ENCODE measurements at regions not wholly inside any gene's neighbourhood (a gene's known extent, or its start where the extent isn't known, plus 50 kb on each side); places are given as distances from the start of the nearest gene placed in this dataset.
A peak's percentile ranks its signal among the peaks of the same experiment; 100 is the strongest.

DNA sequence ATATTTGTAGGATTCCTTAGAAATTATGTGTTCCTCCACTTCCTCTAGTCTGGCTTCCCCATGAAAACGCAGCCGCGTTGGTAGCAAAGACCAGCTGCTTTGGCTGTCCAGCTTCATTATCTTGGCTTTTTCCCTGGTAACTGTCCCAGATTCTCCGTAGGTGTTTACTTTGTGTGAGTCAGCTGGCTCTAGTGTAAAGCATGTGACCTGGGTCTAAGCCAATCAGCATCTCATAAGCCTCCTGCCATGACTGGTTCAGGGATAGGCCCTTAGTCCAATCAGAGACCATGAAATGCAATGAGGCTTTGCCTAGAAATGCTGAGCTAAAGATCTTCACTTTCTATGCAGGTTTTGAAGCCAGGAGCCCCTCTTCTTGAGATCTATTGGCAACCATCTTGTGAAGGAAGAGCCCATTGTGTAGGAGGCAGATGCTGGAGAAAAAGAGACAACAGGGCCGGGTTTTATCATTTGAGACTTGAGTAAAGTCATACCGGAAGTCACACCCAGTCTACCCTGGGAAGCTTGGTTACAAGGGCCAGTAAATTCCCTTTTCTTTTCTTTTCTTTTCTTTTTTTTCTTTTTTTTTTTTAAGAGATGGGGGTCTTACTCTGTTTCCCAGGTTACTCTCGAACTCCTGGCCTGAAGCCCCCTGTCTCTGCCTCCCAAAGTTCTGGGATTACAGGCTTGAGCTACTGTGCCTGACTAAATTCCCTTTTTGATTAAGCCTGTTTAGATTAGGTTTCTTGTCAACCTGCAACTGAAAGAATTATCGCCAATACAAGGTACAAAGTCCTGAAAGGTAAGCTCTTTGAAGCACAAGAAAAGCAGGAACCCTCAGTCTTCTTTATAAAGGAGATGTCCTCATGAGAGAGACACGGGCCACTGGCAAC, 256.5 kb upstream of the RREB1 start:
- Histone ChIP-seq H3K4me1 (ENCODE audit: low read depth) (peaks cover 2% of the 10 kb centered on the region), H3K9me3 (no peaks in the 10 kb centered on the region), H3K36me3 (ENCODE audit: low read depth) (no peaks in the 10 kb centered on the region), H3K4me3 (no peak overlapping the region)
- TF ChIP-seq CTCF (IDR thresholded peaks at IDR 0.05) = no peak
- peak in 1 of 3 donors; percentile 44 for DNase-seq
- ATAC-seq = peak; percentile 98
- intact Hi-C loops (cut with DNase I, micrococcal nuclease) = no loop called here

DNA sequence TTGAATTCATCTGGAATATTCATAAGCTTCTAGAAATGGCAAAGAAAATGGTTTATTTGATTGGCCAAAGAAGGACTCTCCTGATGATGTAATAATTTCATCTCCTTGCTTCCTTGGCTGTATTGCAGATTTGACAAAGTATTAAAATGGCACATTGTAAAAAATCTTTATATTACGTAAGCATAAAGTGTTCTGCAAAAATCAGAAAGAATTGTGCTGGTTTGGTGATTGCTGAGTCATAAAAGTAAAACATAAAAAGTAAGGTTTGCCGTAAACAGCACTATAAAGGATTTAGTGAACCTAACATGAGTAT, 255.9 kb upstream of the RREB1 start:
- H3K4me1 ChIP-seq (ENCODE audit: low read depth) = peaks cover 9% of the 10 kb centered on the region
- intact Hi-C loops (cut with DNase I, micrococcal nuclease) = no loop called here
- TF ChIP-seq CTCF (IDR thresholded peaks at IDR 0.05) = no peak
- H3K36me3 ChIP-seq (ENCODE audit: low read depth) = no peaks in the 10 kb centered on the region
- ATAC-seq (no peak), DNase-seq (no peak)
- no peaks in the 10 kb centered on the region for H3K9me3 ChIP-seq
- H3K4me3 ChIP-seq = no peak overlapping the region

GRCh38 chr6:6856538-6857523, 250.9 kb upstream of the RREB1 start:
- intact Hi-C loops (cut with DNase I, micrococcal nuclease) = no loop called here
- DNase-seq = peak; percentile 69 to 84 (median 71)
- H3K9me3 ChIP-seq = no peaks in the 10 kb centered on the region
- no peak for TF ChIP-seq CTCF (IDR thresholded peaks at IDR 0.05)
- no peak overlapping the region for H3K4me3 ChIP-seq
- peaks cover 16% of the 10 kb centered on the region for H3K4me1 ChIP-seq (ENCODE audit: low read depth)
- peak; percentile 83 for ATAC-seq
- H3K36me3 ChIP-seq (ENCODE audit: low read depth) = no peaks in the 10 kb centered on the region

DNA sequence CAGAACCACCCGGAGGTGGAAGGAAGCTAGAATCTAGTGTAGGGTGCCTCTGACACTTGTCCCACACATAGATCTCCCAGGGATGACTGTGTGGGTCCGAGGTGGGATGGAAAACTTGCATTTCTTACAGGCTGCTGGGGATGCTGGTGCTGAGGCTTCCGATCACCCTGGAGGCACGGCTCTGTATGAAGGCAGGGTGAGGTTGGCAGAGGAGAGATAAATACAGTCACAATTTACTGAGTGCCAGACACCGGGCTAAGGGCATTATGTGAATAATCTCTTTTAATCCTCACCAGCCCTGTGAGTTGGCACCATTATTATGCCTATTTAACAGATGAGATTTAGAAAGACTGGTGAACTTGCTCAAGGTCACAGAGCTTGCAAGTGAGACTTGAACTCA, 250.2 kb upstream of the RREB1 start:
- Histone ChIP-seq H3K36me3 (ENCODE audit: low read depth) (no peaks in the 10 kb centered on the region), H3K4me3 (no peak overlapping the region), H3K9me3 (no peaks in the 10 kb centered on the region), H3K4me1 (ENCODE audit: low read depth) (peaks cover 16% of the 10 kb centered on the region)
- ATAC-seq = no peak
- no peak for DNase-seq
- intact Hi-C loops (cut with DNase I, micrococcal nuclease) = no loop called here
- TF ChIP-seq CTCF (IDR thresholded peaks at IDR 0.05) = no peak

GRCh38 chr6:6858533-6858982, 249.2 kb upstream of the RREB1 start:
- no peaks in the 10 kb centered on the region for H3K36me3 ChIP-seq (ENCODE audit: low read depth)
- no peaks in the 10 kb centered on the region for H3K9me3 ChIP-seq
- TF ChIP-seq CTCF (IDR thresholded peaks at IDR 0.05) = no peak
- DNase-seq = no peak
- intact Hi-C loops (cut with DNase I, micrococcal nuclease) = no loop called here
- H3K4me3 ChIP-seq = no peak overlapping the region
- ATAC-seq = no peak
- peaks cover 16% of the 10 kb centered on the region for H3K4me1 ChIP-seq (ENCODE audit: low read depth)
